OCI-LY3 (cell line): ENCODE measurements at regions not wholly inside any gene's neighbourhood (a gene's known extent, or its start where the extent isn't known, plus 50 kb on each side); places are given as distances from the start of the nearest gene placed in this dataset.

ENCODE experiments used
- EZH2phosphoT487 ChIP-seq: fragments of 200-600 bp; shearing (Covaris generic); IDR thresholded peaks from 2 replicates; pipeline ENCODE4 v1.6.1; 2018; ENCODE audit warnings: antibody characterized with exemption, mixed run types, low read depth
- TF ChIP-seq, protein P1 (sequence below): fragments of 200-600, 300-600 bp; sonication (generic); IDR thresholded peaks from 2 replicates; pipeline ENCODE4 v1.5.1; 2014; ENCODE audit warnings: antibody characterized with exemption, low read length, low read depth

GRCh38 chr6:141335477-141336273 lies 797.0 kb upstream of the GJE1 start:
- TF ChIP-seq, protein P1, sequence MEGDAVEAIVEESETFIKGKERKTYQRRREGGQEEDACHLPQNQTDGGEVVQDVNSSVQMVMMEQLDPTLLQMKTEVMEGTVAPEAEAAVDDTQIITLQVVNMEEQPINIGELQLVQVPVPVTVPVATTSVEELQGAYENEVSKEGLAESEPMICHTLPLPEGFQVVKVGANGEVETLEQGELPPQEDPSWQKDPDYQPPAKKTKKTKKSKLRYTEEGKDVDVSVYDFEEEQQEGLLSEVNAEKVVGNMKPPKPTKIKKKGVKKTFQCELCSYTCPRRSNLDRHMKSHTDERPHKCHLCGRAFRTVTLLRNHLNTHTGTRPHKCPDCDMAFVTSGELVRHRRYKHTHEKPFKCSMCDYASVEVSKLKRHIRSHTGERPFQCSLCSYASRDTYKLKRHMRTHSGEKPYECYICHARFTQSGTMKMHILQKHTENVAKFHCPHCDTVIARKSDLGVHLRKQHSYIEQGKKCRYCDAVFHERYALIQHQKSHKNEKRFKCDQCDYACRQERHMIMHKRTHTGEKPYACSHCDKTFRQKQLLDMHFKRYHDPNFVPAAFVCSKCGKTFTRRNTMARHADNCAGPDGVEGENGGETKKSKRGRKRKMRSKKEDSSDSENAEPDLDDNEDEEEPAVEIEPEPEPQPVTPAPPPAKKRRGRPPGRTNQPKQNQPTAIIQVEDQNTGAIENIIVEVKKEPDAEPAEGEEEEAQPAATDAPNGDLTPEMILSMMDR: no peak
- TF ChIP-seq EZH2phosphoT487: no peak
